Brain microvascular endothelial cell (primary cell): ENCODE measurements at regions not wholly inside any gene's neighbourhood (a gene's known extent, or its start where the extent isn't known, plus 50 kb on each side); places are given as distances from the start of the nearest gene placed in this dataset.
"Not testable (repeated sequence)": the region's sequence is repeated elsewhere in the genome, so short reads cannot be mapped to it uniquely, and the experiment has no call there.

ENCODE experiments used
- DNase-seq: peaks from one replicate; pipeline ENCODE4 v3.0.0-alpha.2; 2020
- H3K27ac ChIP-seq: fragments of 250-450 bp; sonication (Bioruptor Pico); 2 replicates; pipeline ENCODE4 v1.5.1; 2020; ENCODE audit warnings: mild to moderate bottlenecking, moderate library complexity
- H3K27me3 ChIP-seq: fragments of 250-450 bp; sonication (Bioruptor Pico); replicated peaks from 2 replicates; pipeline ENCODE4 v1.5.1; 2020; ENCODE audit warnings: mild to moderate bottlenecking
- H3K36me3 ChIP-seq: fragments of 250-450 bp; sonication (Bioruptor Pico); replicated peaks from 2 replicates; pipeline ENCODE4 v1.5.1; 2020; ENCODE audit warnings: mild to moderate bottlenecking
- H3K4me3 ChIP-seq: 2 replicates; pipeline ENCODE4 v1.5.1; 2011; ENCODE audit warnings: low read depth, mild to moderate bottlenecking, control low read depth, low read length, moderate library complexity
- in situ Hi-C: cut with HindIII; loops from 2 replicates; pipeline ENCODE4 v1.10.0; 2017; ENCODE audit warnings: low sequenced_read_pairs, low pct_ligation_motif_present
- TF ChIP-seq, protein P1 (sequence below): IDR thresholded peaks from 2 replicates; pipeline ENCODE4 v1.5.1; 2011; ENCODE audit warnings: low read depth, mild to moderate bottlenecking, moderate library complexity, low read length, control low read depth, inconsistent platforms; ENCODE audit errors: missing control alignments

DNA sequence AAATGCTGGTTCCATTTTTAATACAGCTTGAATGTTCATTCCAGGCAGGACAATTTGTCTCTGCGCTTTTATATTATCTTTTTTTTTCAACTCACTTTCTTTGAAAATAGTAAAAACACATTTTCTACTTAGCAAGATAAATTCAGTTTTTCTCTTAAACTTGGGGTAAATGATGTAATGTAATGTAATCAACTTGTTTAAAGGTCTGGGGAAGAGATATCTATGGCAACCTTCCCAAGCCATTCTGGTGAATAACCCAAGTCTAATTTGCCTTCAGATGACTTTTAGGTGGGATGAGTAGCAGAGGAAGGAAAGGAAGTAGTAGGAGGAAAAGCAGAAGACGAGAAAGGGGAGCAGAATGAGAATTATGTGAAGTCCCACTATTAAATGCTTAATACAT lies 335.1 kb downstream of the SV2B start:
- no peak overlapping the region for H3K4me3 ChIP-seq
- TF ChIP-seq, protein P1, sequence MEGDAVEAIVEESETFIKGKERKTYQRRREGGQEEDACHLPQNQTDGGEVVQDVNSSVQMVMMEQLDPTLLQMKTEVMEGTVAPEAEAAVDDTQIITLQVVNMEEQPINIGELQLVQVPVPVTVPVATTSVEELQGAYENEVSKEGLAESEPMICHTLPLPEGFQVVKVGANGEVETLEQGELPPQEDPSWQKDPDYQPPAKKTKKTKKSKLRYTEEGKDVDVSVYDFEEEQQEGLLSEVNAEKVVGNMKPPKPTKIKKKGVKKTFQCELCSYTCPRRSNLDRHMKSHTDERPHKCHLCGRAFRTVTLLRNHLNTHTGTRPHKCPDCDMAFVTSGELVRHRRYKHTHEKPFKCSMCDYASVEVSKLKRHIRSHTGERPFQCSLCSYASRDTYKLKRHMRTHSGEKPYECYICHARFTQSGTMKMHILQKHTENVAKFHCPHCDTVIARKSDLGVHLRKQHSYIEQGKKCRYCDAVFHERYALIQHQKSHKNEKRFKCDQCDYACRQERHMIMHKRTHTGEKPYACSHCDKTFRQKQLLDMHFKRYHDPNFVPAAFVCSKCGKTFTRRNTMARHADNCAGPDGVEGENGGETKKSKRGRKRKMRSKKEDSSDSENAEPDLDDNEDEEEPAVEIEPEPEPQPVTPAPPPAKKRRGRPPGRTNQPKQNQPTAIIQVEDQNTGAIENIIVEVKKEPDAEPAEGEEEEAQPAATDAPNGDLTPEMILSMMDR: no peak
- in situ Hi-C loops: no loop called here
- H3K27me3 ChIP-seq: no peaks in the 10 kb centered on the region
- H3K36me3 ChIP-seq: no peaks in the 10 kb centered on the region
- no peak overlapping the region for H3K27ac ChIP-seq
- no peak for DNase-seq

DNA sequence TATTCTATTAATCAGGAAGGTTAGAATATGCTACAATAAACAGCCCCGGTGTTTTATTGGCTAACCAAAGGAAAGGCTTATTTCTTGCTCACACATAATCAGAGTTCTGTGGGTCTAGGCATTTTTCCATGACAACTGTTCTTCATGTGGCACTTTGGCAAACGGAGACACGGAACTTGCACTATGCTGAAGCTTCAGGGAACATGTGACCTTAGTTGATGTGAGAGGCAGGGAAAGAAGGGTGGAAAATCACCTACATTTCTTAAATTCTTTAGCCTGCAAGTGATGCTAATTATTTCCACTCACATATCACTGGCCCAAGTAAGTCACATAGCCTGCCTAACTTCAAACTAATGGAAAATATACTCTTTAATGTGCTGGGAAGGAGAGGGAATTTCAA lies 344.6 kb downstream of the SV2B start:
- DNase-seq: no peak
- in situ Hi-C loops: no loop called here
- TF ChIP-seq, protein P1: no peak

DNA sequence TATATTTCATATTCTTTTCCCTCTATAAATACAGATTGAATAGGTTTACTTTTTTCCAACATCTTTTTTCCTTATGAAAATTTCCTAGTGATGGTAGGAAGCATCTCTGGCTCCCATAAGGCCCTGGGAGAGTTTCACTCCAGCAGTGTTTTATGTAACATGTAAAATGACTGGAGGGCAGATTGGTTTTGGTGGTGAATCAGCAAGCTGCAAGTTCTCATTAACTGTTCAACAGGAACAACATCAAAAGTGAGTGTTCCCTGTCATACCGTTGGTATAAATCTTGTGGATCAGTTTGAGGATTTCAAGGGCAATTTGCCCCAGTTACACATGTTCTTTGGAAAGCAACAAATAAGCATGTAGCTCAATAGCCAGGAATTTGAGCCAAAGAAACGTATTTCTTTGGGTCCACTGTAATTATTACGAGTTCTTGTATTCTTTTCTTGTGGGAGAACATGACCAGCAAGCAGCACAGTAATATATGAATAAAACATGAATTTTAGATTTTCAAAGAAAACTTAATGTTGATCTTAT lies 345.7 kb downstream of the SV2B start:
- in situ Hi-C loops: no loop called here
- Histone ChIP-seq H3K27me3 (no peaks in the 10 kb centered on the region), H3K4me3 (no peak overlapping the region), H3K27ac (no peak overlapping the region), H3K36me3 (no peaks in the 10 kb centered on the region)
- TF ChIP-seq, protein P1: no peak
- no peak for DNase-seq

More for the DNA sequence above, 344.6 kb downstream of the SV2B start:
- H3K4me3 ChIP-seq: no peak overlapping the region
- H3K36me3 ChIP-seq: no peaks in the 10 kb centered on the region
- H3K27ac ChIP-seq: no peak overlapping the region
- H3K27me3 ChIP-seq: no peaks in the 10 kb centered on the region

DNA sequence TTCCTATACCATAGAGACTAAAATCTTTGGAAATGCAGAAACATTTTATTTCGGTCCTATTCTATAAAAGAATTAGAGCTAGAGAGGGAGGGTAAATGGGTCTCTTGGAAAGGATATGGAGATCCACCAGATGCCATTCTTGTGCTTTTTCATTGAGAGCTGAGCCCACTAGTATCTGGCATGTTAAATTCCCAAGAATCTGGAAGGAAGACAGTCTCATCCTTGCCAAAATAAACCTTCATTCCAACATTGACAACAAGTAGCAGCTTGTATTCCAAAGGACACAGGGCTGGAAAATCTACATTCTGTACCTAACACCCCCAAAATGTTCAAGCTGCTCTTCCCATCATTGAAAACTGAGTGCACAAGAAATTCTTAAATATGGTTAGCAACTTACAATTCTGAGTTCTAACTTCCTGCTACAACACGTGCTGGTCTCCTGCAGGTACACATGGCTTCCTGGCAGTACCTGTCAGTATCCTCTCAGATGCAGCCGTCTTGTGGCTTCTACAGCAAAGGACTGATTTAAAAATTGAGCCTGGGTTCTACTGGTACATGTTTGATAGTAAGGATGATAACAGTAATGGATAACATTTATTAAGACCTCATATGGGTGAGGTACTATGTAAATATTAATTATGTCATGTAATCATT lies 348.1 kb downstream of the SV2B start:
- TF ChIP-seq, protein P1: no peak

DNA sequence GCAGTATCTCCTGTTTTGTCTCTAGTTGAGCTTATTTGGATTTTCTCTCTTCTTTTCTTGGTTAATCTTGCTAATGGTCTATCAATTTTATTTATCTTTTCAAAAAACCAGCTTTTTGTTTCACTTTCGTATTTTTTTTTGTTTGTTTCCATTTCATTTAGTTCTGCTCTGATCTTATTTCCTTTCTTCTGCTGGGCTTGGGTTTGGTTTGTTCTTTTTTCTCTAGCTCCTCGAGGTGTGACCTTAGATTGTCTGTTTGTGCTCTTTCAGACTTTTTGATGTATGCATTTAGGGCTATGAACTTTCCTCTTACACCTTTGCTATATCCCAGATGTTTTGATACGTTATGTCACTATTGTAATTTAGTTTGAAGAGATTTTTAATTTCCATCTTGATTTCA lies 353.3 kb downstream of the SV2B start:
- H3K36me3 ChIP-seq, in situ Hi-C loops, DNase-seq, H3K27me3 ChIP-seq, H3K27ac ChIP-seq, H3K4me3 ChIP-seq: not testable (repeated sequence)

More for the DNA sequence above, 348.1 kb downstream of the SV2B start:
- Histone ChIP-seq H3K36me3 (no peaks in the 10 kb centered on the region), H3K4me3 (no peak overlapping the region), H3K27ac (no peak overlapping the region), H3K27me3 (no peaks in the 10 kb centered on the region)
- in situ Hi-C loops: no loop called here
- DNase-seq: no peak

DNA sequence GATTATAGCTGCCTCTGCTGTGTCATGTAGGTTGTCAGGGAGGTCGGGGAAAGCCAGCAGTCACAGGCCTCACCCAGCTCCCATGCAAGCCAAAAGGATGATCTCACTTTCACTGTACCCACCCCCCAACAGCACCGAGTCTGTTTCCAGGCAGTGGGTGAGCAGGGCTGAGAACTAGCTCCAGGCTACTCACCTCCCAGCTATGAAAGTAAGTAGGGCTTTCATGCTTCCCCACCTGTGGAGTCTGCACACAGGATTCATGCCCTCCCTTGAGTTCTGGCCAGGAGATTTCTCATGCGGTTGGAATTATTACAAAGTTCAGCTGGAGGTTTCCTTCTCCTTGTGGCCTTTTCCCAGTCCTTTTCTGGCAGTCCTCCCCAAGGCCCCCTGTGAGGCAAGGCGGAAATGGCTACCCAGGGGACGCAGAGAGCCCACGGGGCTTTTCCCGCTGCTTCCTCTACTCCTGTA lies 356.2 kb downstream of the SV2B start:
- in situ Hi-C loops: no loop called here
- Histone ChIP-seq H3K27ac (peak overlapping the region; percentile 41), H3K27me3 (no peaks in the 10 kb centered on the region), H3K36me3 (no peaks in the 10 kb centered on the region), H3K4me3 (no peak overlapping the region)
- DNase-seq: peak; percentile 48
- TF ChIP-seq, protein P1: no peak
